Fibroblast of pulmonary artery (primary cell): ENCODE measurements at regions not wholly inside any gene's neighbourhood (a gene's known extent, or its start where the extent isn't known, plus 50 kb on each side); places are given as distances from the start of the nearest gene placed in this dataset.
A peak's percentile ranks its signal among the peaks of the same experiment; 100 is the strongest.

Experiments used
- DNase-seq: peaks from one replicate; pipeline ENCODE4 v3.0.0-alpha.2; 2010; ENCODE audit warnings: low read depth
- H3K4me3 ChIP-seq: replicated peaks from 2 replicates; pipeline ENCODE4 v1.5.1; 2011; ENCODE audit warnings: low read depth, mild to moderate bottlenecking, control low read depth, low read length, moderate library complexity
- CTCF ChIP-seq: IDR thresholded peaks from 2 replicates; pipeline ENCODE4 v1.5.1; 2011; ENCODE audit warnings: mild to moderate bottlenecking, control low read depth, low read length, inconsistent platforms; ENCODE audit errors: missing control alignments

GRCh38 chr13:104253063-104253680, 1187.0 kb upstream of the SLC10A2 start:
- DNase-seq, result peak; percentile 30
- no peak for TF ChIP-seq CTCF

GRCh38 chr13:104251931-104252330, 1185.7 kb upstream of the SLC10A2 start:
- TF ChIP-seq CTCF, result no peak
- DNase-seq, result no peak
- H3K4me3 ChIP-seq, result no peak overlapping the region

More at GRCh38 chr13:104253063-104253680, 1187.0 kb upstream of the SLC10A2 start:
- H3K4me3 ChIP-seq, result no peak overlapping the region

GRCh38 chr13:104246955-104247354, 1180.7 kb upstream of the SLC10A2 start:
- no peak for DNase-seq
- H3K4me3 ChIP-seq, result no peak overlapping the region
- TF ChIP-seq CTCF, result no peak

- no peak for TF ChIP-seq CTCF
- no peak for DNase-seq
- no peak overlapping the region for H3K4me3 ChIP-seq
These were observed 1140.3 kb upstream of the SLC10A2 start for GRCh38 chr13:104206450-104207044.

GRCh38 chr13:104204177-104204576, 1138.0 kb upstream of the SLC10A2 start:
- H3K4me3 ChIP-seq, result no peak overlapping the region
- TF ChIP-seq CTCF, result no peak
- DNase-seq, result no peak

- DNase-seq, result no peak
- TF ChIP-seq CTCF, result no peak
These were observed 1132.6 kb upstream of the SLC10A2 start for GRCh38 chr13:104198801-104199200.

GRCh38 chr13:104196611-104197010, 1130.4 kb upstream of the SLC10A2 start:
- DNase-seq, result no peak
- TF ChIP-seq CTCF, result no peak
- no peak overlapping the region for H3K4me3 ChIP-seq

More at GRCh38 chr13:104198801-104199200, 1132.6 kb upstream of the SLC10A2 start:
- no peak overlapping the region for H3K4me3 ChIP-seq
